ENCODE measurements at regions not wholly inside any gene's neighbourhood (a gene's known extent, or its start where the extent isn't known, plus 50 kb on each side); places are given as distances from the start of the nearest gene placed in this dataset.

DNA sequence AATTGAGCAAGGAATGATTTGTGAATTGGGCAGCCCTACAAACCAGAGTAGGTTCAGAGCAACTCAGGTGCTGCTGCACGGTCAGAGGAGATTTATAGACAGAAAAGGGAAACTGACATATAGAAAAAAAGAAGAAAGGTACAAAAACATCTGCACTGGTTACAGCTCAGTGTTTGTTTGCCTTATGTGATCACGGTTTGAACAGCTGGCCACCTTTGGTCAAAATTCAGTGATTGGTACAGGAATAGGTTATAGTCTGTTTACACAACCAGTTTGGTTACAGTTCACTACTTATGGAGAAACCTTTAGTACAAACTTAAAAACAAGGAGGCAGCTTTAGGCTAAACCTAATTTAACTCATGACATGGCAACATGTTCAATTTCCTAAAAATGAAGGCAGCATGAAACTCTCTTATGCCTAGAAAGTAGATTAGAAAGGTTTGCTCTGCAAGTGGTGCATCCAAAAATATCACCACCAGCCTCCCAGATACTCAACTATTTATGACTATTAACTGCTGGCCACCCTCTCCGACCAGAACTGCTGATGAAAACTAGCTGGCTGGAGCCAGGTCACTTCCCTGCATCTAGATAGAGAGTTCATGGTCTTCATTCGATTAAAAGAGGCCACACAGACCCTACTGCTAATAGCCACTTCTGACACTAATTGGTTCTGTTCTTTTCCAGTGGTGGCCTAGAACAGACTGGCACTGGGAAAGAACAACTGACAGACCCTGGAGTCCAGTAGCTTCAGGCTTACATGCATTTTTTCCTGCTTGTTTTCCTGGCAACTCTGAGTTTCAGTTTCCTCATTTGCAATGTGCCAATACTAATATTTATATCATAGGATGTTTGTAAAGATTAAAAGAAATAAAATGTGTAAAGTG lies 548.0 kb downstream of the CCSER2 start:
- Histone ChIP-seq H3K36me3 (ENCODE audit: control insufficient read depth in 2 of 2, insufficient read depth in 1 of 2, low read length in 2 of 2) (no peaks in the 10 kb centered on the region), H3K9me3 (ENCODE audit: control insufficient read depth, insufficient read depth, low read depth, low read length) (no peaks in the 10 kb centered on the region), H3K4me3 (ENCODE audit: low read depth, low read length) (no peak overlapping the region), H3K4me1 (ENCODE audit: control insufficient read depth, insufficient read depth, low read length) (no peaks in the 10 kb centered on the region), H3K27ac (ENCODE audit: extremely low read depth, low read depth, low read length) (no peak overlapping the region)
- ChIA-PET POLR2A (no interaction called here), CTCF (interaction anchor here (0.9 to 2.0 kb wide), 2 partner anchors 9 to 610 kb away, joined by 3 to 4 read pairs; no protein-coding TSS in a partner anchor)
- no peak for TF ChIP-seq KLF16 (tag by site-specific recombination; IDR thresholded peaks at IDR 0.05)
- TF ChIP-seq ZNF23 (tag by site-specific recombination; IDR thresholded peaks at IDR 0.05; ENCODE audit: borderline replicate concordance): no peak
- TF ChIP-seq, protein P1, sequence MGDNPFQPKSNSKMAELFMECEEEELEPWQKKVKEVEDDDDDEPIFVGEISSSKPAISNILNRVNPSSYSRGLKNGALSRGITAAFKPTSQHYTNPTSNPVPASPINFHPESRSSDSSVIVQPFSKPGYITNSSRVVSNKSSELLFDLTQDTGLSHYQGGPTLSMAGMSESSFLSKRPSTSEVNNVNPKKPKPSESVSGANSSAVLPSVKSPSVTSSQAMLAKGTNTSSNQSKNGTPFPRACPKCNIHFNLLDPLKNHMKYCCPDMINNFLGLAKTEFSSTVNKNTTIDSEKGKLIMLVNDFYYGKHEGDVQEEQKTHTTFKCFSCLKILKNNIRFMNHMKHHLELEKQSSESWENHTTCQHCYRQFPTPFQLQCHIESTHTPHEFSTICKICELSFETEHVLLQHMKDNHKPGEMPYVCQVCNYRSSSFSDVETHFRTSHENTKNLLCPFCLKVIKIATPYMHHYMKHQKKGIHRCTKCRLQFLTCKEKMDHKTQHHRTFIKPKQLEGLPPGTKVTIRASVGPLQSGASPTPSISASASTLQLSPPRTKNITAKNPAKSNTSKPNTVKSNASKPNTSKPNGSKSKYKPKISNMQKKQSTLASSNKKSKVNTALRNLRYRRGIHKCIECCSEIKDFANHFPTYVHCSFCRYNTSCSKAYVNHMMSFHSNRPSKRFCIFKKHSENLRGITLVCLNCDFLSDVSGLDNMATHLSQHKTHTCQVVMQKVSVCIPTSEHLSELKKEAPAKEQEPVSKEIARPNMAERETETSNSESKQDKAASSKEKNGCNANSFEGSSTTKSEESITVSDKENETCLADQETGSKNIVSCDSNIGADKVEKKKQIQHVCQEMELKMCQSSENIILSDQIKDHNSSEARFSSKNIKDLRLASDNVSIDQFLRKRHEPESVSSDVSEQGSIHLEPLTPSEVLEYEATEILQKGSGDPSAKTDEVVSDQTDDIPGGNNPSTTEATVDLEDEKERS (tag by site-specific recombination; IDR thresholded peaks at IDR 0.05): no peak
- TF ChIP-seq ZNF610 (tag by site-specific recombination; IDR thresholded peaks at IDR 0.05; ENCODE audit: borderline replicate concordance): no peak
- TF ChIP-seq BCL11A (tag by site-specific recombination; IDR thresholded peaks at IDR 0.05; ENCODE audit: low read depth): no peak
- no peak for TF ChIP-seq FEZF1 (tag by site-specific recombination; IDR thresholded peaks at IDR 0.05)
- no peak for TF ChIP-seq ZNF776 (tag by site-specific recombination; IDR thresholded peaks at IDR 0.05; ENCODE audit: borderline replicate concordance)
- no peak for TF ChIP-seq ZNF266 (tag by site-specific recombination; IDR thresholded peaks at IDR 0.05; ENCODE audit: low read depth)
- TF ChIP-seq, protein P2, sequence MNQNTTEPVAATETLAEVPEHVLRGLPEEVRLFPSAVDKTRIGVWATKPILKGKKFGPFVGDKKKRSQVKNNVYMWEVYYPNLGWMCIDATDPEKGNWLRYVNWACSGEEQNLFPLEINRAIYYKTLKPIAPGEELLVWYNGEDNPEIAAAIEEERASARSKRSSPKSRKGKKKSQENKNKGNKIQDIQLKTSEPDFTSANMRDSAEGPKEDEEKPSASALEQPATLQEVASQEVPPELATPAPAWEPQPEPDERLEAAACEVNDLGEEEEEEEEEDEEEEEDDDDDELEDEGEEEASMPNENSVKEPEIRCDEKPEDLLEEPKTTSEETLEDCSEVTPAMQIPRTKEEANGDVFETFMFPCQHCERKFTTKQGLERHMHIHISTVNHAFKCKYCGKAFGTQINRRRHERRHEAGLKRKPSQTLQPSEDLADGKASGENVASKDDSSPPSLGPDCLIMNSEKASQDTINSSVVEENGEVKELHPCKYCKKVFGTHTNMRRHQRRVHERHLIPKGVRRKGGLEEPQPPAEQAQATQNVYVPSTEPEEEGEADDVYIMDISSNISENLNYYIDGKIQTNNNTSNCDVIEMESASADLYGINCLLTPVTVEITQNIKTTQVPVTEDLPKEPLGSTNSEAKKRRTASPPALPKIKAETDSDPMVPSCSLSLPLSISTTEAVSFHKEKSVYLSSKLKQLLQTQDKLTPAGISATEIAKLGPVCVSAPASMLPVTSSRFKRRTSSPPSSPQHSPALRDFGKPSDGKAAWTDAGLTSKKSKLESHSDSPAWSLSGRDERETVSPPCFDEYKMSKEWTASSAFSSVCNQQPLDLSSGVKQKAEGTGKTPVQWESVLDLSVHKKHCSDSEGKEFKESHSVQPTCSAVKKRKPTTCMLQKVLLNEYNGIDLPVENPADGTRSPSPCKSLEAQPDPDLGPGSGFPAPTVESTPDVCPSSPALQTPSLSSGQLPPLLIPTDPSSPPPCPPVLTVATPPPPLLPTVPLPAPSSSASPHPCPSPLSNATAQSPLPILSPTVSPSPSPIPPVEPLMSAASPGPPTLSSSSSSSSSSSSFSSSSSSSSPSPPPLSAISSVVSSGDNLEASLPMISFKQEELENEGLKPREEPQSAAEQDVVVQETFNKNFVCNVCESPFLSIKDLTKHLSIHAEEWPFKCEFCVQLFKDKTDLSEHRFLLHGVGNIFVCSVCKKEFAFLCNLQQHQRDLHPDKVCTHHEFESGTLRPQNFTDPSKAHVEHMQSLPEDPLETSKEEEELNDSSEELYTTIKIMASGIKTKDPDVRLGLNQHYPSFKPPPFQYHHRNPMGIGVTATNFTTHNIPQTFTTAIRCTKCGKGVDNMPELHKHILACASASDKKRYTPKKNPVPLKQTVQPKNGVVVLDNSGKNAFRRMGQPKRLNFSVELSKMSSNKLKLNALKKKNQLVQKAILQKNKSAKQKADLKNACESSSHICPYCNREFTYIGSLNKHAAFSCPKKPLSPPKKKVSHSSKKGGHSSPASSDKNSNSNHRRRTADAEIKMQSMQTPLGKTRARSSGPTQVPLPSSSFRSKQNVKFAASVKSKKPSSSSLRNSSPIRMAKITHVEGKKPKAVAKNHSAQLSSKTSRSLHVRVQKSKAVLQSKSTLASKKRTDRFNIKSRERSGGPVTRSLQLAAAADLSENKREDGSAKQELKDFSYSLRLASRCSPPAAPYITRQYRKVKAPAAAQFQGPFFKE (tag by site-specific recombination; IDR thresholded peaks at IDR 0.05; ENCODE audit: borderline replicate concordance): no peak
- no peak for TF ChIP-seq ZFP69B (tag by site-specific recombination; IDR thresholded peaks at IDR 0.05)
- TF ChIP-seq, protein P3, sequence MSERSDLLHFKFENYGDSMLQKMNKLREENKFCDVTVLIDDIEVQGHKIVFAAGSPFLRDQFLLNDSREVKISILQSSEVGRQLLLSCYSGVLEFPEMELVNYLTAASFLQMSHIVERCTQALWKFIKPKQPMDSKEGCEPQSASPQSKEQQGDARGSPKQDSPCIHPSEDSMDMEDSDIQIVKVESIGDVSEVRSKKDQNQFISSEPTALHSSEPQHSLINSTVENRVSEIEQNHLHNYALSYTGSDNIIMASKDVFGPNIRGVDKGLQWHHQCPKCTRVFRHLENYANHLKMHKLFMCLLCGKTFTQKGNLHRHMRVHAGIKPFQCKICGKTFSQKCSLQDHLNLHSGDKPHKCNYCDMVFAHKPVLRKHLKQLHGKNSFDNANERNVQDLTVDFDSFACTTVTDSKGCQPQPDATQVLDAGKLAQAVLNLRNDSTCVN (tag by site-specific recombination; optimal IDR thresholded peaks at IDR 0.05): no peak
- no peak for TF ChIP-seq WT1 (tag by site-specific recombination; IDR thresholded peaks at IDR 0.05)
- no peak for TF ChIP-seq ZNF571 (tag by site-specific recombination; IDR thresholded peaks at IDR 0.05)
- TF ChIP-seq, protein P4, sequence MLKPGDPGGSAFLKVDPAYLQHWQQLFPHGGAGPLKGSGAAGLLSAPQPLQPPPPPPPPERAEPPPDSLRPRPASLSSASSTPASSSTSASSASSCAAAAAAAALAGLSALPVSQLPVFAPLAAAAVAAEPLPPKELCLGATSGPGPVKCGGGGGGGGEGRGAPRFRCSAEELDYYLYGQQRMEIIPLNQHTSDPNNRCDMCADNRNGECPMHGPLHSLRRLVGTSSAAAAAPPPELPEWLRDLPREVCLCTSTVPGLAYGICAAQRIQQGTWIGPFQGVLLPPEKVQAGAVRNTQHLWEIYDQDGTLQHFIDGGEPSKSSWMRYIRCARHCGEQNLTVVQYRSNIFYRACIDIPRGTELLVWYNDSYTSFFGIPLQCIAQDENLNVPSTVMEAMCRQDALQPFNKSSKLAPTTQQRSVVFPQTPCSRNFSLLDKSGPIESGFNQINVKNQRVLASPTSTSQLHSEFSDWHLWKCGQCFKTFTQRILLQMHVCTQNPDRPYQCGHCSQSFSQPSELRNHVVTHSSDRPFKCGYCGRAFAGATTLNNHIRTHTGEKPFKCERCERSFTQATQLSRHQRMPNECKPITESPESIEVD (tag by site-specific recombination; IDR thresholded peaks at IDR 0.05): no peak
